Type B pancreatic cell (in vitro differentiated cells): ENCODE measurements at regions not wholly inside any gene's neighbourhood (a gene's known extent, or its start where the extent isn't known, plus 50 kb on each side); places are given as distances from the start of the nearest gene placed in this dataset.

Source experiments
- DNase-seq: peaks from one replicate; pipeline ENCODE4 v3.0.0; 2021; ENCODE audit warnings: mixed read lengths; ENCODE audit not compliant: unreplicated experiment; ENCODE audit errors: extremely low spot score
- H3K27ac Mint-ChIP-seq: 2 replicates; pipeline ENCODE4 v1.8.0; 2021; ENCODE audit warnings: mild to moderate bottlenecking, mixed read lengths
- H3K27me3 Mint-ChIP-seq: 2 replicates; pipeline ENCODE4 v1.8.0; 2021; ENCODE audit warnings: mixed read lengths
- H3K36me3 Mint-ChIP-seq: 2 replicates; pipeline ENCODE4 v1.8.0; 2021; ENCODE audit warnings: mixed read lengths
- H3K4me1 Mint-ChIP-seq: one replicate; pipeline ENCODE4 v1.8.0; 2021; ENCODE audit warnings: mixed read lengths; ENCODE audit not compliant: unreplicated experiment
- H3K4me3 Mint-ChIP-seq: 2 replicates; pipeline ENCODE4 v1.8.0; 2021; ENCODE audit warnings: mild to moderate bottlenecking, mixed read lengths
- H3K9me3 Mint-ChIP-seq: 2 replicates; pipeline ENCODE4 v1.8.0; 2021; ENCODE audit warnings: mixed read lengths
- TF ChIP-seq, protein P1 (sequence below): fragments of 200-600 bp; sonication (generic); conservative IDR thresholded peaks from 2 replicates; pipeline ENCODE4 v1.5.0; 2021; ENCODE audit warnings: antibody characterized with exemption, mild to moderate bottlenecking

DNA sequence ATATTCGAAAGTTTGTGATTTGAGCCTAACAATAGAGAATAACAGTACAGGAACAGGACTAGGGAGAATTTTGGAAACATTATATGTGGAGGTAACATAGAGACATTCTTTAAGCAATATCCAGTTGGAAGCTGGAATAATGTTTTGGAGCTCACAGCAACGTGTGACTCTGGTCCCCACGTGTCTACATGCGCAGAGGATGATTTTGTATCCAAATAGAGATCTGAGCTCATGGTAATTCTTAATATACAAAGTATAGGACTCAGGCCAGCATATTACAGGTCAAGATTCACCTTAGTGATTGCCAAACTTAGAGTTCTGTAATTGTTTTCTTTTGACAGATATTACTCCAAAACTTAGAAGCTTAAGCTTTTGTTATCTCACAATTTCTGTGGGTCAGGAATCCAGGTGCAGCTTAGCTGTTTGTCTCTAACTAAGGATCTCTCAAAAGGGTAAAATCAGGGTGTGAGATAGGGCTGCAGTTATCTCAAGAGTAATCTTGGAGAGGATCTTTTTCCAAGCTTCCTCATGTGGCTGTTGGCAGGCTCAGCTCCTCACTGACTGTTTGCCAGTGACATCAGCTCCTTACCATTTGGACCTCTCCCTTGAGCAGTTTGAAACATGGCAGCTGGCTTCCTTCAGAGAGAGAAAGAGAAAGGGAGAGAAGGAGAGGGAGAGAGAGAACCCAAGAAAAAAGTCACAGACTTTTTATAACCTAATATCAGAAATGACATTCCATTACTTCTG, 272.0 kb upstream of the ZNF462 start:
- Mint-ChIP-seq H3K9me3 (no peaks in the 10 kb centered on the region), H3K4me3 (no peak overlapping the region), H3K36me3 (no peaks in the 10 kb centered on the region), H3K27me3 (no peaks in the 10 kb centered on the region), H3K27ac (no peak overlapping the region), H3K4me1 (peaks cover 20% of the 10 kb centered on the region)
- DNase-seq: no peak
- TF ChIP-seq, protein P1, sequence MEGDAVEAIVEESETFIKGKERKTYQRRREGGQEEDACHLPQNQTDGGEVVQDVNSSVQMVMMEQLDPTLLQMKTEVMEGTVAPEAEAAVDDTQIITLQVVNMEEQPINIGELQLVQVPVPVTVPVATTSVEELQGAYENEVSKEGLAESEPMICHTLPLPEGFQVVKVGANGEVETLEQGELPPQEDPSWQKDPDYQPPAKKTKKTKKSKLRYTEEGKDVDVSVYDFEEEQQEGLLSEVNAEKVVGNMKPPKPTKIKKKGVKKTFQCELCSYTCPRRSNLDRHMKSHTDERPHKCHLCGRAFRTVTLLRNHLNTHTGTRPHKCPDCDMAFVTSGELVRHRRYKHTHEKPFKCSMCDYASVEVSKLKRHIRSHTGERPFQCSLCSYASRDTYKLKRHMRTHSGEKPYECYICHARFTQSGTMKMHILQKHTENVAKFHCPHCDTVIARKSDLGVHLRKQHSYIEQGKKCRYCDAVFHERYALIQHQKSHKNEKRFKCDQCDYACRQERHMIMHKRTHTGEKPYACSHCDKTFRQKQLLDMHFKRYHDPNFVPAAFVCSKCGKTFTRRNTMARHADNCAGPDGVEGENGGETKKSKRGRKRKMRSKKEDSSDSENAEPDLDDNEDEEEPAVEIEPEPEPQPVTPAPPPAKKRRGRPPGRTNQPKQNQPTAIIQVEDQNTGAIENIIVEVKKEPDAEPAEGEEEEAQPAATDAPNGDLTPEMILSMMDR: no peak

DNA sequence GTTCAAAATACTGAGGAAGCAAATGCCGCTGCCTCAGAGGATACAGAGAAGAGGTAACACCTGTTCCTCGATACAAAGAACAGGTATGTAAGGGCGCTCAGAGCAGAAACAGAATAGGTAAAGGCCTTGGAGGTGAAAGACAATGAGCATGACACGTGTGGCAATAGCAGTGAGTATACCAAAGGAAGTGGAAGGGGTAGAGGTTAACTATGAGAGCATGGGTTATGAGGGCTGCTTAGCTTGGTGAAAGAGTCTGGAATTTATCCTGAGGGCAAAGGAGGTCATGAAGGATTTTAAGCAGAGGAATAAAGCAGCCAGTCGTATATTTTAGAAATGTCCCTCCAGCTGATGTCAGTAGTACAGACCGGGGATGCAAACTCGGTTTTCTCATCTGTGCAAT, 269.8 kb upstream of the ZNF462 start:
- DNase-seq: no peak
- Mint-ChIP-seq H3K4me3 (no peak overlapping the region), H3K27ac (no peak overlapping the region), H3K36me3 (no peaks in the 10 kb centered on the region), H3K27me3 (no peaks in the 10 kb centered on the region), H3K9me3 (no peaks in the 10 kb centered on the region), H3K4me1 (peaks cover 12% of the 10 kb centered on the region)
- TF ChIP-seq, protein P1: no peak

DNA sequence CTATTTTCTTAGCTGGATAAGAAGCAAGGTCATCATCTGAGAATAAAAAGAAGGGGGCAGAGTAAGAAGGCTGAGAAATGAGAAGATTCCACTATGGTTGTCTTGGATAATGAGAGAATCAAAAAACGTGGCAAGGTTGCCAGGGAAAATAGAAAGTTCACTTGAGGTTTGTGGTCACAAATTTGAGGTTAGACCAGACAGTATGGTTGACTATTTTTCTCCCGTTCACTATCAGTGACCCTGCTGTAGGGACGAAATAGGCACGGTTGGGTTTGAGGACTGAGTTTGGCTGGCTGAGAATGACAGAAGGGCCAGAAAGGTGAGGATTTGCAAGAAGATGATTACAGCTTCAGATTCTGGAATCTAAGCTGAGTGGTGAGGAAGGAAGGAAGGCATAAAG, 266.0 kb upstream of the ZNF462 start:
- Mint-ChIP-seq H3K27ac (no peak overlapping the region), H3K4me3 (no peak overlapping the region), H3K27me3 (no peaks in the 10 kb centered on the region), H3K4me1 (peaks cover under 1% of the 10 kb centered on the region), H3K9me3 (peaks cover under 1% of the 10 kb centered on the region), H3K36me3 (no peaks in the 10 kb centered on the region)
- DNase-seq: no peak
- TF ChIP-seq, protein P1: no peak

DNA sequence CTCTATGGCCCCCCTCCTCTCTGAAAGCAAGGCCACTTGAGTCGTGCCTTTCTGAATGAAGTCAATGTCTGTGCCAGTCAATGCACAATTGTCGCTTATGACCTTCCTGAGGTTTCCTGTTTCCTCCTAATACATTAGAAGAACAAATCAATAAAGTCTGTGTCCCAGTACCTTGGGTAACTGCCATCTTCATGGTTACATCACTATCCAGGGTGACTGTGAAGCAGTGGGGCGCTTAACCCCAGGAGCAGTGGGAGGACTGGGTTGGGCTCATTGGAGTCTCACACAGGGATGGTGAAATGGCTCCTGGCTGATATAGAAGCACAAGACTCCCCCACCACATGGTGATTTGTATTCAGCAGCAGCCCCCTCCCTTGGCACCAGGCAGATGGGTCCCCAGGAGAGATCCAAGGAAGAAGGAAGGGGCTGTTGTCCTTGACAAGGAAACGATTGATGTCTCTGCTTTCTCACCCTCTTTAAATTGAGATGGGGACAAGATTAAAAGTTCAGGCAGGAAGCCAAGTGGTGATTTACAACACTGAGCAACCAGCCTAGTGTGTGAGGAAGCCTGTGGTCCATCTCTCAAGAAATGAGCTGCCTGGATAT, 261.9 kb upstream of the ZNF462 start:
- Mint-ChIP-seq H3K27me3 (no peaks in the 10 kb centered on the region), H3K4me3 (no peak overlapping the region), H3K27ac (no peak overlapping the region), H3K4me1 (peaks cover 8% of the 10 kb centered on the region), H3K9me3 (peaks cover 7% of the 10 kb centered on the region), H3K36me3 (no peaks in the 10 kb centered on the region)
- TF ChIP-seq, protein P1: no peak
- no peak for DNase-seq

DNA sequence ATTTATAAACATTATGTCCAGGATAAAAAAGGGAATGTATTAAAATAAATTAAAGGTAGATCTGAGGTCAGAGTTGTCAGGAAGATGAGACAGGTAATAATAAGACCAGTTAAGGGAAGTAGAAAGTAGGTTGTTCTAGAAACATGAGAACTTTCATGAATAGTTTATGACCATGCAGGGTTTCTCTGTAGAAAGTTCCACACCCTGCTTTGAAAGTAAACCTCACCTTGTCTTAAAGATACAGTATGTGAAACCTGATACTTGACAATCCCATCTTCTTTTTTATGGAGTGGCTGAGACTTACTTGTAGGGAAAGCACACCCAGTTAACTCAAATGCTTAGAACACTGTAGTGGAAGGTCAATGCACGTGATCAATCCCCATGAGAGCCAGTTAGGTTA, 260.6 kb upstream of the ZNF462 start:
- Mint-ChIP-seq H3K4me3 (peak overlapping the region; percentile 35), H3K27me3 (no peaks in the 10 kb centered on the region), H3K36me3 (no peaks in the 10 kb centered on the region), H3K9me3 (peaks cover 7% of the 10 kb centered on the region), H3K27ac (peak overlapping the region; percentile 86), H3K4me1 (peaks cover 8% of the 10 kb centered on the region)
- TF ChIP-seq, protein P1: no peak
- DNase-seq: no peak
